Fibroblast of lung (primary cell): ENCODE measurements at regions not wholly inside any gene's neighbourhood (a gene's known extent, or its start where the extent isn't known, plus 50 kb on each side); places are given as distances from the start of the nearest gene placed in this dataset.

Experiments
- CTCF ChIP-seq, 2 donors: IDR thresholded peaks in 1 of 2; conservative IDR thresholded peaks in 1 of 2; 1 replicate in 1 of 2; 2 replicates in 1 of 2; pipeline ENCODE4 v1.5.1; 2011 to 2012; ENCODE audit warnings: low read length in 2 of 2, control low read depth in 1 of 2, inconsistent platforms in 1 of 2, low read depth in 1 of 2, mild to moderate bottlenecking in 1 of 2
- EZH2 ChIP-seq: IDR thresholded peaks from 2 replicates; pipeline ENCODE4 v1.5.1; 2012; ENCODE audit warnings: low read length, control low read depth, mild to moderate bottlenecking; ENCODE audit errors: missing control alignments

DNA sequence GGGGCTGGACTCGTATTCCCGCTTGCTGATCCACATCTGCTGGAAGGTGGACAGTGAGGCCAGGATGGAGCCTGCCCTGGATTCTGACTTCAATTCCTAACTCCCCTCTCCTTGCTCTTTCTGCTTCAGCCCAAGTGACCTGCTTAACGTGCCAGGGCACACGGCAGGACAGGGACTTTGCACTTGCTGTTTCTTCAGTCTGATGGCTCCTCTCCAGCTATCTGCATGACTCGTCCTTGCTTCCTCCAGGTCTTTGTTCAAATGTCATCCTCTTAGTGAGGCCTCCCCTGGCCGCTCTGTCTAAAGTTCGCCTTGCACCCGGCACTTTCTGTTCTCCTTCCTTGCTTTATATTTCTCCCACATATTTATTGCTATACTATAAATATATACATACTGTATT lies 357.6 kb downstream of the MTX2 start:
- TF ChIP-seq CTCF (conservative IDR thresholded peaks at IDR 0.05 in 1 of 2, IDR thresholded peaks at IDR 0.05 in 1 of 2; ENCODE audit: low read depth in 1 of 2, low read length in 2 of 2) = no peak
- TF ChIP-seq EZH2 = no peak
